ENCODE measurements at regions not wholly inside any gene's neighbourhood (a gene's known extent, or its start where the extent isn't known, plus 50 kb on each side); places are given as distances from the start of the nearest gene placed in this dataset.

DNA sequence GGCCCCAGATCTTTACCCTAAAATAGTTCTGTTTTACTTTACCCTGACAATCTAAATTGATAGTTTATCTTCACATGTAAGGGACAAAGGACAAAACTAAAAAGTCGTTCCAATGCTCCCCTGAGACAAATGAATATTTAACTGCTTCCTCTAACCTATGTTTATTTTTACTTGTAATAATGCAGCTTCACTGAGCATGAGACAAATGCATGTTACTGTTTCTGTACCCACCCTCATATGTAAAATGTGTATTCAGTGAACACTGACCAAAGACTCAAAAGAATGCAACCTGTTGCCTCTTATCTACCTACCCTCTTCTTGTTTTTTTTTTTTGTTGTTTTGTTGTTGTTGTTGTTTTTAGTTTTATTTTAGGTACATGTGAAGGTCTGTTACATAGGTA, 1570.9 kb upstream of the SLC39A10 start:
- TF ChIP-seq, protein P1, sequence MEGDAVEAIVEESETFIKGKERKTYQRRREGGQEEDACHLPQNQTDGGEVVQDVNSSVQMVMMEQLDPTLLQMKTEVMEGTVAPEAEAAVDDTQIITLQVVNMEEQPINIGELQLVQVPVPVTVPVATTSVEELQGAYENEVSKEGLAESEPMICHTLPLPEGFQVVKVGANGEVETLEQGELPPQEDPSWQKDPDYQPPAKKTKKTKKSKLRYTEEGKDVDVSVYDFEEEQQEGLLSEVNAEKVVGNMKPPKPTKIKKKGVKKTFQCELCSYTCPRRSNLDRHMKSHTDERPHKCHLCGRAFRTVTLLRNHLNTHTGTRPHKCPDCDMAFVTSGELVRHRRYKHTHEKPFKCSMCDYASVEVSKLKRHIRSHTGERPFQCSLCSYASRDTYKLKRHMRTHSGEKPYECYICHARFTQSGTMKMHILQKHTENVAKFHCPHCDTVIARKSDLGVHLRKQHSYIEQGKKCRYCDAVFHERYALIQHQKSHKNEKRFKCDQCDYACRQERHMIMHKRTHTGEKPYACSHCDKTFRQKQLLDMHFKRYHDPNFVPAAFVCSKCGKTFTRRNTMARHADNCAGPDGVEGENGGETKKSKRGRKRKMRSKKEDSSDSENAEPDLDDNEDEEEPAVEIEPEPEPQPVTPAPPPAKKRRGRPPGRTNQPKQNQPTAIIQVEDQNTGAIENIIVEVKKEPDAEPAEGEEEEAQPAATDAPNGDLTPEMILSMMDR (IDR thresholded peaks at IDR 0.05; ENCODE audit: insufficient read depth, low read depth, low read length), result no peak
- TF ChIP-seq EZH2 (IDR thresholded peaks at IDR 0.05; ENCODE audit: insufficient read depth, low read length), result no peak
